Hepatocyte (in vitro differentiated cells): ENCODE measurements at regions not wholly inside any gene's neighbourhood (a gene's known extent, or its start where the extent isn't known, plus 50 kb on each side); places are given as distances from the start of the nearest gene placed in this dataset.
"Not testable (repeated sequence)": the region's sequence is repeated elsewhere in the genome, so short reads cannot be mapped to it uniquely, and the experiment has no call there.

ENCODE experiments used
- DNase-seq: peaks from one replicate; pipeline ENCODE4 v3.0.0-alpha.2; 2016; ENCODE audit warnings: low spot score
- H2AFZ ChIP-seq: fragments of 200-600 bp; sonication (generic); 2 replicates; pipeline ENCODE4 v1.6.0; 2016; ENCODE audit warnings: antibody characterized with exemption, mild to moderate bottlenecking
- H3K27ac ChIP-seq: fragments of 200-600 bp; sonication (generic); 2 replicates; pipeline ENCODE4 v1.5.1; 2016; ENCODE audit warnings: mild to moderate bottlenecking
- H3K27me3 ChIP-seq: fragments of 200-600 bp; sonication (generic); 2 replicates; pipeline ENCODE4 v1.6.1; 2016
- H3K36me3 ChIP-seq: fragments of 200-600 bp; sonication (generic); replicated peaks from 2 replicates; pipeline ENCODE4 v1.5.1; 2016; ENCODE audit warnings: low read depth; ENCODE audit not compliant: insufficient read depth
- H3K4me1 ChIP-seq: fragments of 200-600 bp; sonication (generic); 2 replicates; pipeline ENCODE4 v1.5.1; 2016; ENCODE audit warnings: mild to moderate bottlenecking, moderate library complexity; ENCODE audit not compliant: insufficient read depth
- H3K4me2 ChIP-seq: fragments of 200-600 bp; sonication (generic); 2 replicates; pipeline ENCODE4 v1.6.0; 2016
- H3K4me3 ChIP-seq: fragments of 200-600 bp; sonication (generic); 2 replicates; pipeline ENCODE4 v1.5.1; 2016; ENCODE audit warnings: mild to moderate bottlenecking
- H3K79me2 ChIP-seq: fragments of 200-600 bp; sonication (generic); 2 replicates; pipeline ENCODE4 v1.6.0; 2017; ENCODE audit warnings: mild to moderate bottlenecking
- H3K9me2 ChIP-seq: fragments of 200-600 bp; sonication (generic); replicated peaks from 2 replicates; pipeline ENCODE4 v1.6.0; 2017; ENCODE audit warnings: mild to moderate bottlenecking; ENCODE audit not compliant: insufficient read depth
- H3K9me3 ChIP-seq: fragments of 200-600 bp; sonication (generic); 2 replicates; pipeline ENCODE4 v1.5.1; 2016; ENCODE audit warnings: low read depth, mild to moderate bottlenecking
- H4K20me1 ChIP-seq: fragments of 200-600 bp; sonication (generic); 2 replicates; pipeline ENCODE4 v1.6.0; 2016; ENCODE audit warnings: mild to moderate bottlenecking; ENCODE audit not compliant: insufficient read depth, poor library complexity, severe bottlenecking
- CTCF ChIP-seq: fragments of 200-600 bp; sonication (generic); IDR thresholded peaks from 2 replicates; pipeline ENCODE4 v1.5.1; 2016; ENCODE audit warnings: antibody characterized with exemption, mild to moderate bottlenecking; ENCODE audit not compliant: poor library complexity
- EZH2 ChIP-seq: fragments of 200-600 bp; sonication (generic); IDR thresholded peaks from 2 replicates; pipeline ENCODE4 v1.6.1; 2016; ENCODE audit warnings: antibody characterized with exemption, mild to moderate bottlenecking, borderline replicate concordance
- EZH2phosphoT487 ChIP-seq: fragments of 200-600 bp; sonication (generic); IDR thresholded peaks from one replicate; pipeline ENCODE4 v1.6.1; 2018; ENCODE audit warnings: antibody characterized with exemption, mild to moderate bottlenecking, low read depth, moderate library complexity; ENCODE audit not compliant: unreplicated experiment, severe bottlenecking
- WGBS: methylation state at CpG from one replicate; pipeline ENCODE4 v1.1.6; 2016; ENCODE audit warnings: low lambda C conversion rate; ENCODE audit errors: missing lambda C conversion rate; 5-methylcytosine and 5-hydroxymethylcytosine counted together

- Histone ChIP-seq H4K20me1 (no peaks in the 10 kb centered on the region), H3K79me2 (no peaks in the 10 kb centered on the region), H3K4me3 (no peak overlapping the region), H3K27me3 (no peaks in the 10 kb centered on the region), H3K36me3 (no peaks in the 10 kb centered on the region), H3K4me1 (no peaks in the 10 kb centered on the region), H3K4me2 (no peak overlapping the region), H2AFZ (no peak overlapping the region), H3K9me2 (no peaks in the 10 kb centered on the region), H3K9me3 (no peaks in the 10 kb centered on the region), H3K27ac (no peak overlapping the region)
- DNase-seq, result no peak
- no peak for TF ChIP-seq EZH2phosphoT487
- TF ChIP-seq EZH2, result no peak
- TF ChIP-seq CTCF, result no peak
- 67% methylated on average over 4 of the region's 4 CpGs for whole genome bisulfite sequencing
Observed at GRCh38 chr13:30061217-30061616, 210.8 kb upstream of the UBL3 start.

- no peak for TF ChIP-seq EZH2phosphoT487
- TF ChIP-seq CTCF, result no peak
- no peak for TF ChIP-seq EZH2
- no peaks in the 10 kb centered on the region for H3K4me1 ChIP-seq
- H3K4me3 ChIP-seq, result no peak overlapping the region
Observed at GRCh38 chr13:30058429-30058828, 208.0 kb upstream of the UBL3 start.

GRCh38 chr13:30054546-30054945 lies 204.1 kb upstream of the UBL3 start:
- H3K4me1 ChIP-seq, H3K4me3 ChIP-seq, H3K27ac ChIP-seq, H3K36me3 ChIP-seq, H3K79me2 ChIP-seq, H3K9me2 ChIP-seq, H4K20me1 ChIP-seq, H2AFZ ChIP-seq, DNase-seq, H3K4me2 ChIP-seq, H3K27me3 ChIP-seq, H3K9me3 ChIP-seq: not testable (repeated sequence)
- 89% methylated on average over 5 of the region's 5 CpGs for WGBS

More at GRCh38 chr13:30058429-30058828, 208.0 kb upstream of the UBL3 start:
- H3K79me2 ChIP-seq, result no peaks in the 10 kb centered on the region
- H4K20me1 ChIP-seq, result no peaks in the 10 kb centered on the region
- no peaks in the 10 kb centered on the region for H3K36me3 ChIP-seq
- 91% methylated on average over 3 of the region's 3 CpGs for WGBS
- no peak for DNase-seq
- no peak overlapping the region for H3K27ac ChIP-seq
- no peak overlapping the region for H3K4me2 ChIP-seq
- H3K9me2 ChIP-seq, result no peaks in the 10 kb centered on the region
- no peaks in the 10 kb centered on the region for H3K9me3 ChIP-seq
- H3K27me3 ChIP-seq, result no peaks in the 10 kb centered on the region
- H2AFZ ChIP-seq, result no peak overlapping the region

- Histone ChIP-seq H3K9me3 (no peaks in the 10 kb centered on the region), H3K9me2 (no peaks in the 10 kb centered on the region), H3K4me1 (no peaks in the 10 kb centered on the region), H3K27me3 (no peaks in the 10 kb centered on the region), H4K20me1 (no peaks in the 10 kb centered on the region), H3K79me2 (no peaks in the 10 kb centered on the region), H2AFZ (no peak overlapping the region), H3K4me2 (no peak overlapping the region), H3K4me3 (no peak overlapping the region), H3K27ac (no peak overlapping the region), H3K36me3 (no peaks in the 10 kb centered on the region)
- WGBS, result 61% methylated on average over 4 of the region's 4 CpGs
- DNase-seq, result no peak
- no peak for TF ChIP-seq EZH2
- TF ChIP-seq CTCF, result no peak
- TF ChIP-seq EZH2phosphoT487, result no peak
Observed at GRCh38 chr13:30053939-30054338, 203.5 kb upstream of the UBL3 start.
